ENCODE measurements at regions not wholly inside any gene's neighbourhood (a gene's known extent, or its start where the extent isn't known, plus 50 kb on each side); places are given as distances from the start of the nearest gene placed in this dataset.

- ChIA-PET CTCF (interaction anchor here (1.1 to 5.8 kb wide), 5 partner anchors 21 to 64 kb away, joined by 3 to 48 read pairs (median 9); no protein-coding TSS in a partner anchor), RAD21 (ENCODE audit: unreplicated experiment) (interaction anchor here (1.5 to 1.6 kb wide), 2 partner anchors 29 to 64 kb away, joined by 4 to 9 read pairs; no protein-coding TSS in a partner anchor)
- H3K4me2 ChIP-seq (ENCODE audit: control insufficient read depth, insufficient read depth): no peak overlapping the region
- TF ChIP-seq, protein P1, sequence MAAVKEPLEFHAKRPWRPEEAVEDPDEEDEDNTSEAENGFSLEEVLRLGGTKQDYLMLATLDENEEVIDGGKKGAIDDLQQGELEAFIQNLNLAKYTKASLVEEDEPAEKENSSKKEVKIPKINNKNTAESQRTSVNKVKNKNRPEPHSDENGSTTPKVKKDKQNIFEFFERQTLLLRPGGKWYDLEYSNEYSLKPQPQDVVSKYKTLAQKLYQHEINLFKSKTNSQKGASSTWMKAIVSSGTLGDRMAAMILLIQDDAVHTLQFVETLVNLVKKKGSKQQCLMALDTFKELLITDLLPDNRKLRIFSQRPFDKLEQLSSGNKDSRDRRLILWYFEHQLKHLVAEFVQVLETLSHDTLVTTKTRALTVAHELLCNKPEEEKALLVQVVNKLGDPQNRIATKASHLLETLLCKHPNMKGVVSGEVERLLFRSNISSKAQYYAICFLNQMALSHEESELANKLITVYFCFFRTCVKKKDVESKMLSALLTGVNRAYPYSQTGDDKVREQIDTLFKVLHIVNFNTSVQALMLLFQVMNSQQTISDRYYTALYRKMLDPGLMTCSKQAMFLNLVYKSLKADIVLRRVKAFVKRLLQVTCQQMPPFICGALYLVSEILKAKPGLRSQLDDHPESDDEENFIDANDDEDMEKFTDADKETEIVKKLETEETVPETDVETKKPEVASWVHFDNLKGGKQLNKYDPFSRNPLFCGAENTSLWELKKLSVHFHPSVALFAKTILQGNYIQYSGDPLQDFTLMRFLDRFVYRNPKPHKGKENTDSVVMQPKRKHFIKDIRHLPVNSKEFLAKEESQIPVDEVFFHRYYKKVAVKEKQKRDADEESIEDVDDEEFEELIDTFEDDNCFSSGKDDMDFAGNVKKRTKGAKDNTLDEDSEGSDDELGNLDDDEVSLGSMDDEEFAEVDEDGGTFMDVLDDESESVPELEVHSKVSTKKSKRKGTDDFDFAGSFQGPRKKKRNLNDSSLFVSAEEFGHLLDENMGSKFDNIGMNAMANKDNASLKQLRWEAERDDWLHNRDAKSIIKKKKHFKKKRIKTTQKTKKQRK (IDR thresholded peaks at IDR 0.05; ENCODE audit: low read depth, low read length): no peak
- TF ChIP-seq, protein P2, sequence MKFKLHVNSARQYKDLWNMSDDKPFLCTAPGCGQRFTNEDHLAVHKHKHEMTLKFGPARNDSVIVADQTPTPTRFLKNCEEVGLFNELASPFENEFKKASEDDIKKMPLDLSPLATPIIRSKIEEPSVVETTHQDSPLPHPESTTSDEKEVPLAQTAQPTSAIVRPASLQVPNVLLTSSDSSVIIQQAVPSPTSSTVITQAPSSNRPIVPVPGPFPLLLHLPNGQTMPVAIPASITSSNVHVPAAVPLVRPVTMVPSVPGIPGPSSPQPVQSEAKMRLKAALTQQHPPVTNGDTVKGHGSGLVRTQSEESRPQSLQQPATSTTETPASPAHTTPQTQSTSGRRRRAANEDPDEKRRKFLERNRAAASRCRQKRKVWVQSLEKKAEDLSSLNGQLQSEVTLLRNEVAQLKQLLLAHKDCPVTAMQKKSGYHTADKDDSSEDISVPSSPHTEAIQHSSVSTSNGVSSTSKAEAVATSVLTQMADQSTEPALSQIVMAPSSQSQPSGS (IDR thresholded peaks at IDR 0.05; ENCODE audit: low read length): no peak
- TF ChIP-seq, protein P3, sequence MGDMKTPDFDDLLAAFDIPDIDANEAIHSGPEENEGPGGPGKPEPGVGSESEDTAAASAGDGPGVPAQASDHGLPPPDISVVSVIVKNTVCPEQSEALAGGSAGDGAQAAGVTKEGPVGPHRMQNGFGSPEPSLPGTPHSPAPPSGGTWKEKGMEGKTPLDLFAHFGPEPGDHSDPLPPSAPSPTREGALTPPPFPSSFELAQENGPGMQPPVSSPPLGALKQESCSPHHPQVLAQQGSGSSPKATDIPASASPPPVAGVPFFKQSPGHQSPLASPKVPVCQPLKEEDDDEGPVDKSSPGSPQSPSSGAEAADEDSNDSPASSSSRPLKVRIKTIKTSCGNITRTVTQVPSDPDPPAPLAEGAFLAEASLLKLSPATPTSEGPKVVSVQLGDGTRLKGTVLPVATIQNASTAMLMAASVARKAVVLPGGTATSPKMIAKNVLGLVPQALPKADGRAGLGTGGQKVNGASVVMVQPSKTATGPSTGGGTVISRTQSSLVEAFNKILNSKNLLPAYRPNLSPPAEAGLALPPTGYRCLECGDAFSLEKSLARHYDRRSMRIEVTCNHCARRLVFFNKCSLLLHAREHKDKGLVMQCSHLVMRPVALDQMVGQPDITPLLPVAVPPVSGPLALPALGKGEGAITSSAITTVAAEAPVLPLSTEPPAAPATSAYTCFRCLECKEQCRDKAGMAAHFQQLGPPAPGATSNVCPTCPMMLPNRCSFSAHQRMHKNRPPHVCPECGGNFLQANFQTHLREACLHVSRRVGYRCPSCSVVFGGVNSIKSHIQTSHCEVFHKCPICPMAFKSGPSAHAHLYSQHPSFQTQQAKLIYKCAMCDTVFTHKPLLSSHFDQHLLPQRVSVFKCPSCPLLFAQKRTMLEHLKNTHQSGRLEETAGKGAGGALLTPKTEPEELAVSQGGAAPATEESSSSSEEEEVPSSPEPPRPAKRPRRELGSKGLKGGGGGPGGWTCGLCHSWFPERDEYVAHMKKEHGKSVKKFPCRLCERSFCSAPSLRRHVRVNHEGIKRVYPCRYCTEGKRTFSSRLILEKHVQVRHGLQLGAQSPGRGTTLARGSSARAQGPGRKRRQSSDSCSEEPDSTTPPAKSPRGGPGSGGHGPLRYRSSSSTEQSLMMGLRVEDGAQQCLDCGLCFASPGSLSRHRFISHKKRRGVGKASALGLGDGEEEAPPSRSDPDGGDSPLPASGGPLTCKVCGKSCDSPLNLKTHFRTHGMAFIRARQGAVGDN (IDR thresholded peaks at IDR 0.05): no peak
- TF ChIP-seq MEF2A (IDR thresholded peaks at IDR 0.05; ENCODE audit: insufficient read depth, low read depth, low read length) (no peak), ZBTB40 (IDR thresholded peaks at IDR 0.05; ENCODE audit: borderline replicate concordance) (no peak), PKNOX1 (IDR thresholded peaks at IDR 0.05) (no peak), CHD2 (IDR thresholded peaks at IDR 0.05; ENCODE audit: borderline replicate concordance, low read depth, low read length) (no peak), SIN3A (IDR thresholded peaks at IDR 0.05; ENCODE audit: low read depth, low read length) (no peak), RAD51 (IDR thresholded peaks at IDR 0.05) (no peak)
These were observed 76.4 kb upstream of the MACF1 start for GRCh38 chr1:39128126-39128525.

More at GRCh38 chr1:39128126-39128525, 76.4 kb upstream of the MACF1 start:
- no peaks in the 10 kb centered on the region; a peak in 1 of 4 replicates for H3K36me3 ChIP-seq (ENCODE audit: control insufficient read depth in 2 of 2, insufficient read depth in 2 of 2, low read length in 1 of 2)
- WGBS (ENCODE audit: insufficient coverage, insufficient replicate concordance, low lambda C conversion rate, missing lambda C conversion rate): 42% methylated on average over 4 of the region's 4 CpGs
- no peaks in the 10 kb centered on the region for H3K9me3 ChIP-seq (replicated peaks; ENCODE audit: control insufficient read depth, insufficient read depth, low read length)
- intact Hi-C loops (cut with micrococcal nuclease; ENCODE audit: unreplicated experiment) (no loop called here), in situ Hi-C loops (cut with MboI) (no loop called here)
- peaks cover 4% of the 10 kb centered on the region for H3K79me2 ChIP-seq (ENCODE audit: control insufficient read depth, insufficient read depth, low read length)
- H3K27ac ChIP-seq (ENCODE audit: control insufficient read depth, insufficient read depth): no peak overlapping the region
- H2AFZ ChIP-seq (ENCODE audit: control insufficient read depth, low read depth, low read length): no peak overlapping the region
- ChIA-PET SMC1A (ENCODE audit: uncharacterized antibody, unreplicated experiment) (interaction anchor here (0.9 to 1.6 kb wide), 3 partner anchors 9 to 64 kb away, joined by 3 to 7 read pairs (median 3); no protein-coding TSS in a partner anchor), POLR2A (interaction anchor here (1.2 kb wide), 1 partner anchor 54 kb away, joined by 3 read pairs; no protein-coding TSS in a partner anchor)
- no peak for ATAC-seq
- no peaks in the 10 kb centered on the region for H3K4me1 ChIP-seq (ENCODE audit: control insufficient read depth, insufficient read depth, low read length)
- H3K4me3 ChIP-seq: no peak overlapping the region
- no peaks in the 10 kb centered on the region for H4K20me1 ChIP-seq (ENCODE audit: control insufficient read depth, insufficient read depth)
- H3K9ac ChIP-seq (ENCODE audit: control insufficient read depth, insufficient read depth, low read length): no peak overlapping the region
- no peak for DNase-seq (ENCODE audit: low read depth, low spot score)
- no peak for FAIRE-seq
- no TSS peak for BruUV-seq (replicated peaks)
- H3K27me3 ChIP-seq (replicated peaks in 1 of 2; ENCODE audit: control insufficient read depth in 2 of 2, insufficient read depth in 2 of 2, low read length in 1 of 2): no peaks in the 10 kb centered on the region

All from GM12878 (cell line).